ENCODE measurements at regions not wholly inside any gene's neighbourhood (a gene's known extent, or its start where the extent isn't known, plus 50 kb on each side); places are given as distances from the start of the nearest gene placed in this dataset.

GRCh38 chrX:13371186-13371585, 51.3 kb upstream of the ATXN3L start:
- intact Hi-C loops (cut with micrococcal nuclease; ENCODE audit: unreplicated experiment) (no loop called here), in situ Hi-C loops (cut with HindIII; ENCODE audit: extremely low pct_ligation_motif_present, low pct_unique_long_range_greater_than_20kb) (no loop called here)
- H3K9me3 ChIP-seq (ENCODE audit: low read length) = no peaks in the 10 kb centered on the region
- H3K27ac ChIP-seq (ENCODE audit: extremely low read length, insufficient read depth, low read length) = no peak overlapping the region
- no peak for DNase-seq (ENCODE audit: low spot score)
- H3K79me2 ChIP-seq (ENCODE audit: insufficient read depth, low read length) = no peaks in the 10 kb centered on the region
- TF ChIP-seq ZBTB40 (IDR thresholded peaks at IDR 0.05) (no peak), ZBTB40 (CRISPR knock-in tag; IDR thresholded peaks at IDR 0.05) (no peak), ZNF710 (CRISPR knock-in tag; IDR thresholded peaks at IDR 0.05; ENCODE audit: borderline replicate concordance) (no peak), NCOR1 (IDR thresholded peaks at IDR 0.05; ENCODE audit: borderline replicate concordance, low read length) (no peak), RELA (CRISPR knock-in tag; IDR thresholded peaks at IDR 0.05) (no peak), NRL (CRISPR knock-in tag; IDR thresholded peaks at IDR 0.05; ENCODE audit: borderline replicate concordance) (no peak), ZNF800 (CRISPR knock-in tag; IDR thresholded peaks at IDR 0.05) (no peak), ZNF660 (CRISPR knock-in tag; IDR thresholded peaks at IDR 0.05; ENCODE audit: borderline replicate concordance, low read depth) (no peak)
- H3K27me3 ChIP-seq (ENCODE audit: control insufficient read depth in 1 of 2, insufficient read depth in 2 of 2, low read length in 2 of 2) = no peaks in the 10 kb centered on the region
- H3K4me3 ChIP-seq (replicated peaks in 1 of 3; ENCODE audit: insufficient read depth in 1 of 3, low read depth in 2 of 3, low read length in 3 of 3) = no peak overlapping the region
- H2AFZ ChIP-seq (ENCODE audit: low read length) = no peak overlapping the region
- no peak overlapping the region for H3K9ac ChIP-seq (ENCODE audit: insufficient read depth, low read depth, low read length)
- CTCF ChIA-PET (ENCODE audit: low intra/inter-chr PET ratio, low total read pairs) = no interaction called here
- H3K4me2 ChIP-seq (ENCODE audit: low read depth, low read length) = no peak overlapping the region
- no peaks in the 10 kb centered on the region for H4K20me1 ChIP-seq (ENCODE audit: insufficient read depth, low read length)
- no peak for ATAC-seq
- H3K4me1 ChIP-seq (ENCODE audit: insufficient read depth, low read length) = no peaks in the 10 kb centered on the region
- no peak for FAIRE-seq
- BruUV-seq (replicated peaks) = no TSS peak
- POLR2A ChIA-PET = no interaction called here
- H3K36me3 ChIP-seq (replicated peaks in 1 of 2; ENCODE audit: control insufficient read depth in 1 of 2, insufficient read depth in 2 of 2, low read length in 2 of 2) = no peaks in the 10 kb centered on the region

Measured in HepG2 (cell line).